Naive B cell (primary cell): ENCODE measurements at regions not wholly inside any gene's neighbourhood (a gene's known extent, or its start where the extent isn't known, plus 50 kb on each side); places are given as distances from the start of the nearest gene placed in this dataset.

Source experiments
- ATAC-seq, 2 donors: fragments of 150-1000 bp; cut with Tn5 transposase; 2 replicates each; pipeline ENCODE4 v1.10.0; 2021; ENCODE audit warnings: low read depth in 2 of 2, mild to moderate bottlenecking in 2 of 2, moderate library complexity in 2 of 2
- DNase-seq: peaks from one replicate; pipeline ENCODE4 v3.0.0; 2022
- H3K27ac Mint-ChIP-seq, 6 donors: one replicate each; pipeline ENCODE4 v1.8.0; 2020 to 2022; ENCODE audit warnings: mild to moderate bottlenecking in 6 of 6, mixed read lengths in 6 of 6, moderate library complexity in 5 of 6, inconsistent platforms in 2 of 6
- H3K27me3 Mint-ChIP-seq, 3 donors: one replicate each; pipeline ENCODE4 v1.8.0; 2021 to 2022; ENCODE audit warnings: mixed read lengths in 3 of 3, mild to moderate bottlenecking in 1 of 3
- H3K36me3 Mint-ChIP-seq, 2 donors: one replicate each; pipeline ENCODE4 v1.8.0; 2020 to 2022; ENCODE audit warnings: mixed read lengths in 2 of 2, inconsistent platforms in 1 of 2, mild to moderate bottlenecking in 1 of 2
- H3K4me1 Mint-ChIP-seq, 3 donors: one replicate each; pipeline ENCODE4 v1.8.0; 2020 to 2022; ENCODE audit warnings: mixed read lengths in 3 of 3, inconsistent platforms in 1 of 3, mild to moderate bottlenecking in 1 of 3, moderate library complexity in 1 of 3
- H3K4me3 Mint-ChIP-seq, 8 donors: one replicate each; pipeline ENCODE4 v1.8.0; 2020 to 2022; ENCODE audit warnings: mild to moderate bottlenecking in 8 of 8, mixed read lengths in 8 of 8, moderate library complexity in 8 of 8, inconsistent platforms in 2 of 8
- H3K9me3 Mint-ChIP-seq, 7 donors: one replicate each; pipeline ENCODE4 v1.8.0; 2020 to 2022; ENCODE audit warnings: mixed read lengths in 7 of 7, mild to moderate bottlenecking in 5 of 7, inconsistent platforms in 2 of 7, moderate library complexity in 1 of 7

- Mint-ChIP-seq H3K27me3 (no peaks in the 10 kb centered on the region), H3K36me3 (no peaks in the 10 kb centered on the region), H3K4me3 (no peak overlapping the region), H3K27ac (no peak overlapping the region), H3K4me1 (no peaks in the 10 kb centered on the region), H3K9me3 (peaks cover 3 to 6% (median 4%) of the 10 kb centered on the region in 7 donors)
- DNase-seq (no peak), ATAC-seq (no peak)
Measured at GRCh38 chr5:103821361-103821760, 258.8 kb upstream of the NUDT12 start.

GRCh38 chr5:103808464-103809106, 246.0 kb upstream of the NUDT12 start:
- H3K4me1 Mint-ChIP-seq: no peaks in the 10 kb centered on the region
- no peak overlapping the region for H3K27ac Mint-ChIP-seq
- no peaks in the 10 kb centered on the region for H3K36me3 Mint-ChIP-seq
- H3K4me3 Mint-ChIP-seq: no peak overlapping the region
- no peak for DNase-seq
- ATAC-seq: no peak
- H3K27me3 Mint-ChIP-seq: no peaks in the 10 kb centered on the region
- peaks cover 0 to 3% (median 0%) of the 10 kb centered on the region in 7 donors for H3K9me3 Mint-ChIP-seq

GRCh38 chr5:103804711-103805110, 242.1 kb upstream of the NUDT12 start:
- no peaks in the 10 kb centered on the region for H3K4me1 Mint-ChIP-seq

DNA sequence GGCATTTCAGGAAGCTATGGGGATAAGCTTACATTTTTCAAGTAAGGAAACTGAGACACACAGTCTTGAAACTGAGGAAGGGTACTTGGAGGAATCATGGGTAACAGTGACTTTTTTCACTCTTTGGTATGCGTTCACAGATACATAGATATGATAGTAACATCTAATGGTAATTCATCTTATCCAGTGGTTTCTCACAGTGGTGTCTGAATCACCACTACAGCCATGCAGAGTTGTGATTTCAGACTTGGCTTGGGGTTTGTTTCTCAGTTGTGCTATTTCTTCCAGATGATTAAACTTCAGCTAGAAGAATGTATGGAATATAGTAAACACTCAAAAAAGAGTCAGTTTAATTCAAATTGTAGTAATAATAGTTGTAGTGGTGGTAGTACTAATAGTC, 239.1 kb upstream of the NUDT12 start:
- ATAC-seq: no peak
- no peak for DNase-seq
- no peaks in the 10 kb centered on the region for H3K36me3 Mint-ChIP-seq
- H3K9me3 Mint-ChIP-seq: peaks cover 2 to 10% (median 4%) of the 10 kb centered on the region in 7 donors
- H3K4me3 Mint-ChIP-seq: no peak overlapping the region
- no peaks in the 10 kb centered on the region for H3K27me3 Mint-ChIP-seq
- no peaks in the 10 kb centered on the region for H3K4me1 Mint-ChIP-seq
- H3K27ac Mint-ChIP-seq: no peak overlapping the region

More at GRCh38 chr5:103804711-103805110, 242.1 kb upstream of the NUDT12 start:
- Mint-ChIP-seq H3K27me3 (no peaks in the 10 kb centered on the region), H3K27ac (no peak overlapping the region), H3K9me3 (peaks cover 0 to 2% (median 0%) of the 10 kb centered on the region in 7 donors), H3K4me3 (no peak overlapping the region), H3K36me3 (no peaks in the 10 kb centered on the region)
- no peak for DNase-seq
- no peak for ATAC-seq

DNA sequence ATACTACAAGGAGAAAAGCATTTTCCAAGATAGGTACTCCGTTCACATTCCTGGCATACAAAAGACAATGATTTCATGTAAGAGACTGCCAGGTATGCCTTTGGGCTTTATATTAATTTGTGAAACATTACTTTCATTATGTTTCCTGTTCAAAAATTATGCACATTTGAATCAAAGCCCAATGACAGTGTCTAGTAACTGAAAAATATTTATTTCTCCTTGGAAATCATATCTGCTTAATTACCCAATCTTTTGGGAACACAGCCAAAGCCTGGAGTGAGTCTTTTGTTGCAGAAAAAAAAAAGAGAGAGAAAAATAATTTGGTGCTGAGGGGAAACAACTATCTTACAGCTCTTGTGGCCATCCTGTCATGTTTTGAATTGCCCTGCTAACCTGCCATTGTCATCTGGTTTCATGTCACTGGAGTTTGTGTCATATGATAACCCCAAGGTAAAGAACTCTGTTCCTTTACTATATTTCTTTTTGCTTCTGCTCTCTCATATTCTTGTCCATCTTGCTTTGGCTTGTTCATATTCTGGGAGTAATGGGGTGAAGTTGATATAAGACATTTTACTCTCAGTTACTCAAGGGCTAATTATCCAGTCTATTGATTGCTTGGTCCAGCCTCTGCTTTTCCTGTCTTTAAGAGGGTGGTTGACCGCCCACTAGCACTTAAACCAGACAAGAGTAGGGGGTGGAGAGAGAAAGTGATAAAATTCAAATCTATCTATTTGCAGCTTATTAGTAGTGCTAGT, 238.3 kb upstream of the NUDT12 start:
- Mint-ChIP-seq H3K36me3 (no peaks in the 10 kb centered on the region), H3K4me3 (no peak overlapping the region), H3K9me3 (peaks cover 2 to 13% (median 4%) of the 10 kb centered on the region in 7 donors), H3K27me3 (no peaks in the 10 kb centered on the region), H3K4me1 (no peaks in the 10 kb centered on the region), H3K27ac (no peak overlapping the region)
- ATAC-seq (no peak), DNase-seq (no peak)

GRCh38 chr5:103793595-103794182, 231.1 kb upstream of the NUDT12 start:
- no peaks in the 10 kb centered on the region for H3K27me3 Mint-ChIP-seq
- ATAC-seq: no peak
- peaks cover 5 to 11% of the 10 kb centered on the region in 2 donors for H3K36me3 Mint-ChIP-seq
- no peaks in the 10 kb centered on the region for H3K4me1 Mint-ChIP-seq
- H3K4me3 Mint-ChIP-seq: no peak overlapping the region
- DNase-seq: no peak
- H3K27ac Mint-ChIP-seq: no peak overlapping the region
- H3K9me3 Mint-ChIP-seq: peaks cover 12 to 62% (median 32%) of the 10 kb centered on the region in 7 donors

DNA sequence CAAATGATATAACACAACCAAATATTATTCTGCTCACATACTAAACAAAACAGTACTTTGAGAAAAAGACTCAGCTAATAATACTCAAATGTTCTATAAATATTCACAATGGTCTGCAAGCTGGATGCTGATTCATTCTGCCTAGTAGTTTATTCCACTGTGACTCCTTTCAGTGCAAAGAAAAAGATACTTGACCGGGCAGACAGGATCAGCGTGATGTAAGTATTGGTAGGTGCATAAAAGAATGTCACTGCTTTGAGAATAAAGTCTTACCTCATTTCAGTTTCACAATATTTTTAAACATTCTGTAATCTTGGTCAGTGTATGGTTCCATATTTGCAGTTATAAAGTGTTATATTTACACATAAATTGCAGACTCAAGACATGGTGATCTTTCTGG, 223.0 kb upstream of the NUDT12 start:
- peaks cover 0 to 3% of the 10 kb centered on the region in 2 donors for H3K36me3 Mint-ChIP-seq
- H3K27ac Mint-ChIP-seq: no peak overlapping the region
- no peak for DNase-seq
- ATAC-seq: no peak
- H3K4me3 Mint-ChIP-seq: no peak overlapping the region
- H3K4me1 Mint-ChIP-seq: no peaks in the 10 kb centered on the region
- H3K27me3 Mint-ChIP-seq: no peaks in the 10 kb centered on the region
- H3K9me3 Mint-ChIP-seq: peaks cover 0 to 20% (median 9%) of the 10 kb centered on the region in 7 donors

DNA sequence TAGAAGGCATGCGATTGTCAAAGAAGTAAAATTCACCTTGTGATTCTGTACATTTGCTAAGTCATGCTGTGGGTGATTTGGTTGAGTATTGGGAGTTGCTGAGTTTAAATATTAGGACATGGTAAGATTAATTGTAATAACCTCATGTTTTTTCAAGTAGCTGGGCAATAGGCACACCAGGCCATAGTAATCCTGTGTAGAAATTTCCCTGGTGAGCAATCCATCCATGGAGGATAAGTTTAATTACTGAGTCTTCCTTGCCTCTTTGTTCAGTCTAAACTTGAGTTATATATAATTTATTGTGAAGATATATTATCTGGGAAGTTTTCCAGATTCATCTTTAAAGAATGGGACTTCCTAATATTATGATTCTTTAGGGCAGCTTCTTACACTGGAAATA, 221.1 kb upstream of the NUDT12 start:
- Mint-ChIP-seq H3K27me3 (no peaks in the 10 kb centered on the region), H3K4me1 (no peaks in the 10 kb centered on the region), H3K4me3 (no peak overlapping the region), H3K27ac (no peak overlapping the region), H3K9me3 (peaks cover 0 to 9% (median 3%) of the 10 kb centered on the region in 7 donors), H3K36me3 (no peaks in the 10 kb centered on the region)
- ATAC-seq: no peak
- DNase-seq: no peak

- Mint-ChIP-seq H3K36me3 (no peaks in the 10 kb centered on the region), H3K9me3 (peaks cover 0 to 13% (median 3%) of the 10 kb centered on the region in 7 donors), H3K4me3 (no peak overlapping the region), H3K4me1 (no peaks in the 10 kb centered on the region), H3K27me3 (no peaks in the 10 kb centered on the region), H3K27ac (no peak overlapping the region)
- DNase-seq: no peak
- no peak for ATAC-seq
Measured at GRCh38 chr5:103780794-103781193, 218.2 kb upstream of the NUDT12 start.

- no peak for ATAC-seq
- no peaks in the 10 kb centered on the region for H3K36me3 Mint-ChIP-seq
- H3K4me3 Mint-ChIP-seq: no peak overlapping the region
- no peaks in the 10 kb centered on the region for H3K4me1 Mint-ChIP-seq
- peaks cover 0 to 11% (median 3%) of the 10 kb centered on the region in 7 donors for H3K9me3 Mint-ChIP-seq
- no peak for DNase-seq
- no peak overlapping the region for H3K27ac Mint-ChIP-seq
- H3K27me3 Mint-ChIP-seq: no peaks in the 10 kb centered on the region
Measured at GRCh38 chr5:103774721-103775120, 212.1 kb upstream of the NUDT12 start.

DNA sequence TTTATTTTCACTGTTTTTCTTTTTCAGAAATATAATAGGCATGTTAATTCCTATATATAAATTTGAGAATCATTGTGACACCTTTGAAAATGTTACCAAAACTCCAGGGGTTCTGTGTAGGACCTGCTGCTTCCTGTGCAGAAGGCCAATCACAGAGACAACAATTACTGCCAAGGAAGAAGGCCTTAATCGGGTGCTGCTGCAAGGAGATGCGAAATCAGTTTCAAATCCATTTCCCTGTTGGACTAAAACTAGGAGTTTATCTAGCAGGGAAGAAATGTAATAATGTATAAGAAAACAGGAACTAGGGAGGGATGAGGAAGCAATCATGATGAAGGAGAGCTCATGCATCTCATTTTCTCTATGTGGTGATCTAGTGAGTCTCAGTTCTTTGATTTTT, 209.7 kb upstream of the NUDT12 start:
- H3K27ac Mint-ChIP-seq: no peak overlapping the region
- ATAC-seq: no peak
- H3K4me3 Mint-ChIP-seq: no peak overlapping the region
- H3K9me3 Mint-ChIP-seq: peaks cover 0 to 6% (median 2%) of the 10 kb centered on the region in 7 donors
- no peaks in the 10 kb centered on the region for H3K4me1 Mint-ChIP-seq
- no peaks in the 10 kb centered on the region for H3K27me3 Mint-ChIP-seq
- H3K36me3 Mint-ChIP-seq: no peaks in the 10 kb centered on the region
- no peak for DNase-seq

DNA sequence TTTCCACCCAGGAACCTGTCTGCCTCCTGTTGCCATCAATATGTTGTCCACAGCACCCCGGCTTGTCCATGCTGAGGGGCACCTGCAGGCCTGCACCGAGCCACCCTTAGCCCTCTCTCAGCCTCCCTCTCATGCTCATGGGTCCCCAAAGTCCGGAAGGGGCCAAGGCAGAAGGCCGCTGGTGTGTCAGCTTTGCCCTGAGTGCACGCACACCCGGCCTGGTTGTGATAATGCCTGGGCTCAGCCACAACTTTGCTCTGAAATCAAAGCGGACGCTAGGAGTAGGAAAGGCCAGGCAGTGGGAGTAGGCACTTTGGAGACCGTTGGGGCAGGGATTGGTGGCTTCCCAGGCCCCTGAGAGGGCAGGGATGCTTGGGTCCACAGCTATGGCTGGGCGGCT, 201.8 kb upstream of the NUDT12 start:
- H3K27me3 Mint-ChIP-seq: no peaks in the 10 kb centered on the region
- H3K4me1 Mint-ChIP-seq: no peaks in the 10 kb centered on the region
- H3K36me3 Mint-ChIP-seq: no peaks in the 10 kb centered on the region

GRCh38 chr5:103758996-103759395, 196.4 kb upstream of the NUDT12 start:
- Mint-ChIP-seq H3K9me3 (peaks cover 0 to 13% (median 4%) of the 10 kb centered on the region in 7 donors), H3K4me3 (no peak overlapping the region), H3K27me3 (no peaks in the 10 kb centered on the region), H3K4me1 (no peaks in the 10 kb centered on the region), H3K36me3 (no peaks in the 10 kb centered on the region), H3K27ac (peak overlapping the region in 1 of 6 donors; percentile 5)
- DNase-seq (no peak), ATAC-seq (no peak)

More for the DNA sequence above, 201.8 kb upstream of the NUDT12 start:
- no peak overlapping the region for H3K4me3 Mint-ChIP-seq
- no peak for ATAC-seq
- no peak for DNase-seq
- H3K9me3 Mint-ChIP-seq: peaks cover 0 to 10% (median 2%) of the 10 kb centered on the region in 7 donors
- no peak overlapping the region for H3K27ac Mint-ChIP-seq

- Mint-ChIP-seq H3K27ac (no peak overlapping the region), H3K36me3 (no peaks in the 10 kb centered on the region), H3K27me3 (no peaks in the 10 kb centered on the region), H3K9me3 (peaks cover 0 to 13% (median 4%) of the 10 kb centered on the region in 7 donors), H3K4me1 (no peaks in the 10 kb centered on the region), H3K4me3 (no peak overlapping the region)
- ATAC-seq (no peak), DNase-seq (no peak)
Measured at GRCh38 chr5:103755974-103756373, 193.4 kb upstream of the NUDT12 start.
